ENCODE measurements at regions not wholly inside any gene's neighbourhood (a gene's known extent, or its start where the extent isn't known, plus 50 kb on each side); places are given as distances from the start of the nearest gene placed in this dataset.
"Not testable (repeated sequence)": the region's sequence is repeated elsewhere in the genome, so short reads cannot be mapped to it uniquely, and the experiment has no call there.

DNA sequence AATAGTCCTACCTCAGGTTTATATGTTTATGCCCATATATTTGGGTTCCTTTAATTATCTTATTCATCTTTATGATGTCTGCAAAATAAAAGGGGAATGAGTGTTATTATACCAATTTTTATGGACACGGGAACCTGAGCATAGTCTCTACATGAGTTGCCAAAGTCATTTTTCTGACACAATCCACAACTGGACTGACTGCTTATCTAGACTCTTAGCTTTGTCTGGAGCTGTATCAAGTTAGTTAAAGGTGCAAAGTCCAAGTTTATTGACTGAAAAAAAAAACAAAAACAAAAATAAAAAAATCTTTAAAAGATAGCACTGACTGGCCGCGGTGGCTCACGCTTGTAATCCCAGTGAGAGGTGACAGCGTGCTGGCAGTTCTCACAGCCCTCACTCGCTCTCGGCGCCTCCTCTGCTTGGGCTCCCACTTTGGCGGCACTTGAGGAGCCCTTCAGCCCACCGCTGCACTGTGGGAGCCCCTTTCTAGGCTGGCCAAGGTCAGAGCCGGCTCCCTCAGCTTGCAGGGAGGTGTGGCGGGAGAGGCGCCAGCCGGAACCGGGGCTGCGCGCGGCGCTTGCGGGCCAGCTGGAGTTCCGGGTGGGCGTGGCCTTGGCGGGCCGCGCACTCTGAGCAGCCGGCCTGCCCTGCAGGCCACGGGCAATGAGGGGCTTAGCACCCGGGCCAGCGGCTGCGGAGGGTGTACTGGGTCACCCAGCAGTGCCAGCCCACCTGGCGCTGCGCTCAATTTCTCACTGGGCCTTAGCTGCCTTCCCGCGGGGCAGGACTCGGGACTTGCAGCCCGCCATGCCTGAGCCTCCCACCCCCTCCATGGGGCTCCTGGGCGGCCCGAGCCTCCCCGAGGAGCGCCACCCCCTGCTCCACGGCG is 116.6 kb upstream of the MBNL1 start:
- DNase-seq (ENCODE audit: low read depth in 2 of 2): not testable (repeated sequence)

DNA sequence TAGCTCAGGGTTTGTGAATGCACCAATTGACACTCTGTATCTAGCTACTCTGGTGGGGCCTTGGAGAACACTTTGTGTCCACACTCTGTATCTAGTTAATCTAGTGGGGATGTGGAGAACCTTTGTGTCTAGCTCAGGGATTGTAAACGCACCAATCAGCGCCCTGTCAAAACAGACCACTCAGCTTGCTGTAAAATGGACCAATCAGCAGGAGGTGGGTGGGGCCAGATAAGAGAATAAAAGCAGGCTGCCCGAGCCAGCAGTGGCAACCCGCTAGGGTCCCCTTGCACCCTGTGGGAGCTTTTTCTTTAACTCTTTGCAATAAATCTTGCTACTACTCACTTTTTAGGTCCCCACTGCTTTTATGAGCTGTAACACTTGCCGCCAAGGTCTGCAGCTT is 115.6 kb upstream of the MBNL1 start:
- DNase-seq (ENCODE audit: low read depth in 2 of 2): not testable (repeated sequence)

DNA sequence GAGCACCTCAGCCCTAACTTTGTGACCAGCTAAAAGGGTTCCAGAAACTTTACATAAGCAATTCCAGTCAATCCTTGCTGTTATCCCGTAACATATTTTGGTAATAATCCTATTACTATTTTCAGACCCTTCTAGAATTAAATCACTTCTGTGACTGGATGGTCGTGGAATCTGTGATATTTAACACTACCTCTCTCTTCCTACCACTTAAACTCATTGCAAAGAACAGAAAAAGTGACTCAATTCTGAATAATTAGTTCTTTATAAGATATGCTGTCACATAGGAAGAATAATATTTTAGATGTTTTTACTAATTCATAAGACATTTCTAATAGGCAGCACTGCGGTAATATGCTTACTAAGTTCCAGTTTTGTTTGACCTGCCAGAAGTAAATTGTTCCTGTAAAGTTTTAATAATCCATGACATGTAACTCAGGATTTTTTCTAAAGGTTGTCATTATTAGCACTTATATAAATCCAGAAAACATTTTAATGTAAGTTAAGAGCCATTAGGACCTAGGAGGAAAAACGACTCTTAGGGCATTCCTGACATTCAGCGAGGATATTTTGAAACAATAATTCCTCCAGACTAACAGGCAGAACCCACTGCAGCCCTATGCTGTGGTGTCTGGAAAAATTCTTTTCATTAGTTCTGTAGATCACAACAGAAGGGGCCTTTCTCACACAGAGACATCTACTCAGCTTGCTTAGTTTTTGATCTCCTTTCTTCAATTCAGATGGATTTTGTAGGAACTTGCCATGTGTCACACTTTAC is 113.3 kb upstream of the MBNL1 start:
- no peak for DNase-seq (ENCODE audit: low read depth in 2 of 2)

DNA sequence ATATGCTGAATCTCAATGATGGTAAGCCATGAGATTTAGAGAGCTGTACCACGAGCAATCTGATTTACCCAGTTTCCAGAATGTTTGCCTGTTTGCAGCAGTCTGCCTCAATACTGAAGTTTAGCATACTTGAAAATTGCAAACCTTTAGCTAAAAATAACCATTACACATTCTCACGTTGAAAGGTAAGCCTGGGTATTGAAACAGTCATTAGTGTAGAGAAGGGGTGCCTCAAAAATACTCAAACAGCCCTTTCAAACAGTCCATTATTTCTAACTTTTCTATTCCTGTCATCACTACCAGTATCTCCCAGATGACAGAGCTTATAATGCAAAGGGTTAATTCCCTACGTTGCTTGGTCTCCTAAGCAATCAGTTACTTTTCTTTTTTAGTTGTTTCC is 111.8 kb upstream of the MBNL1 start:
- no peak for DNase-seq (ENCODE audit: low read depth in 2 of 2)

DNA sequence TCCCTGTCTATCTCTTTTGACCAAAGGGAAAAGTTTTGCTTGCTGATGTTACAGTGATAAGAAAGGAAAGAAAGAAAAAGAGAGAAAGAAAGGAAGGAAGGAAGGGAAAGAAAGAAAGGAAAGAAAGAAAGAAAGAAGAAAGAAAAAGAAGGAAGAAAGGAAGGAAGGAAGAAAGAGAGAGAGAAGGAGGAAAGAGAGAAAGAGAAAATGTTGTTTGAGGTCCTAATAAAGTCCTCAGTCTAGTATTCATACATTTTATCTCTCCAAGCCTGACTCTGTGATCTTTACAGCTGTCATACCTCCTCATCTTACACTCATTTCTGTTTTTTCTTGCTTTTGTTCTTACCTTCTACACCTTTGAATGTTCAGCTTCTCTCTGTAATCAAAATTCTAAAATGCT is 111.4 kb upstream of the MBNL1 start:
- DNase-seq (ENCODE audit: low read depth in 2 of 2): no peak

DNA sequence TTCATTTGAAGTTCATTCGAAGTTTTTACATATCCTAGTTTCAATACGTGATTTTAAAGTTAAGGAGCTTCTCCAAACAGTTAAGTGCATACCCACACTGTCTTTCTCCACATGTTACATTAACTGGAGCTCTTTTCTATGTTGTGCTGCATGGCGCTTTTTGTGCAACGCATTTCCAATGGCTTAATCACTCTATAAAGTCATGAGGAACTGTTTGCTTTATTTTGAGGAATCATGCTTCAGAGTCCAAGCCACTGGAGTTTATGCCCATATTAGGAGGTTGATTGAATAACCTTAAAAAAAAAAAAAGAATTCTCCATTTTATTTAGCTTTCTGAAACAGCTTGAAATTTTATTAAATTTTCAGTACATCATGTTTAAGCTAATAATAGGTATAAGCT is 109.4 kb upstream of the MBNL1 start:
- DNase-seq (ENCODE audit: low read depth in 2 of 2): no peak

DNA sequence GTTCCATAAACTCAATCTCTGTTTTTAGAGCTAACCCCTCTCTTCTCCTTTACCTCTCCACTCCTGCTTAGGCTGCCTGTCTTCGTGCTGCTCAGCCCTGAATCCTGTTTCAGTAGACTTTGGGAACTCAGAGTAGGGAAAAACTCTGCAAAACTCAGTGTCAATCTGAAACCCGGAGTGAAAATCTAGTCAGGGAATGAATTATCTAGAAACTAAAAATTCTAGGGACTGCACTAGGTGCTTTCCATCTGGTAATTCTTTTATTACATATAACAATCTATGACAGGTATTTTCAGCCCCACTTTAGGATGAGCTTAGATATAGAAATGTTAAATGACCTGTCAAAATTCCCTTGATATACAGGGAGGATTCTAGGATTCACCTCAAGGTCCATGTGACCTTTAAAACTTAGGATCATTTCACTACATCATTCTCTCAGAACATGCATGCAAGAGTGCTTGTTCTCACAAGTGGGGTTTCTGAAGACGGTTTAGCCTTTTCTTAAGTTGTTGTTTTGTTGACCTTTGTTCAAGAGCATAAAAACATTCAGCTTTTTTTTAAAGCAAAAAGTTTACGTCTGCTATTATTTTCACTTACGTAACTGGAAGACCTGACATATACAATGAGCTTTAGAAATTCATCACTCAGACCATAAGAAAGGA is 108.2 kb upstream of the MBNL1 start:
- no peak for DNase-seq (ENCODE audit: low read depth in 2 of 2)

DNA sequence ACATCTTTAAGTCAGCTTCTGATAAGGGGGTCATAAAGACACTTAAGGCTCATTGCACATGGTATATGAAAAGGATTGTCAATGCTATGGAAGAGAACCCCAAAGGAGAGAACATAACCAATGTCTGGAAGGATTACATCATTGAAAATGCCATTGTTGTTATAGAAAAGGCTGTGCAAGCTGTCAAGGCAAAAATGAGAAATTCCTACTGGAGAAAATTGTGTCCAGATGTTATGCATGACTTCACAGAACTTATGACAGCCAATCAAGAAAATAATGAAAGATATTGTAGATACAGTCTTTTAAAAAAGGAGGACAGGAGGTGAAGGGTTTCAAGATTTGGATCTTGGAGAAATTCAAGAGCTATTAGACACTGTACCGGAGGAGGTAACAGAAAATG is 96.3 kb upstream of the MBNL1 start:
- no peak for DNase-seq (ENCODE audit: low read depth in 2 of 2)

DNA sequence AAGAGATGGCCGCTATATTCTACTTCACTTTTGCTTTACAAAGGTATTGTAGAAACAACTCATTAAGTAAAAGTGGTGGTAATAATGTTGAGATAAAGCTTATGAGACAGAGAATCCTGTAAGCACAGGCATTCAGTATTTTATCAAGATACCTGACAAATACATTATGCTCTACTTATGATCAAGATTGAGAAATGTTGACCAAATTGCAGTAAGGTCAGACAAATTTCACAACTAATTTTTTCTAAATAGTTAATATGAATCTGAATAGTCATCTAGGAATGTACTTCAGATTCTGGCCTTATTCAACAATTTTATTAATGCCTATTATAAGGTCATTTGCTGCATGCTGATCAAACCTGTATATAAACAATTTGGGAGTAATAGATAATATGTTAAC is 95.1 kb upstream of the MBNL1 start:
- no peak for DNase-seq (ENCODE audit: low read depth in 2 of 2)

DNA sequence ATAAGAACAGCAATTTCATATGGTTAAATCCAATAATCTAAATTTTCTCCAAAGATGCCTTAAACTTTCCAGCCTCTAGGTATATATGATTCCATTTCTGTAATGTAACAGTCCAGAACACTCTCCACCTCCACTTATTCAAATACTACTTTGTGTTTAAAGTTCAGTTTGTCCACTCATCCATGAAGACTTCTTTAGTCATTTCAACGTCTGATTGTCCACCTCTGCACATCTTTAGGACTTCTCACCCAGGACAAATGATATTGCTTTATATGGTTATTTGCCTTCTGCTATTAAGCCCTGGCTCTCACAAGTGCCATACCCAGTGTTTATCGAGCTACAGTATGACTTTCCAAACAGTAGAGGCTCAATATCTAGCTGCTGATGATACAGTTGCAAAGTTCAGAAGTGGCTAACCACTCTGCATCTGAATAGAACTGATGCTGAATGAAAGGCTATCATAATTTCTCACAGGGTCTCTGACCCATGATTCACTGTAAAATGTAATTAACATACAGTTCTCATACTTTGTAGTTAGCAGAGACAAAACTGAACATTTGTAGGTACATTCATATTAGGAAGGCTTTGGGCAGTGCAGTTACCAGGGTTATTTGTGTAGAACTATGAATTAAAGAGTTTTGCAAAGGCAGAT is 93.7 kb upstream of the MBNL1 start:
- no peak for DNase-seq (ENCODE audit: low read depth in 2 of 2)

DNA sequence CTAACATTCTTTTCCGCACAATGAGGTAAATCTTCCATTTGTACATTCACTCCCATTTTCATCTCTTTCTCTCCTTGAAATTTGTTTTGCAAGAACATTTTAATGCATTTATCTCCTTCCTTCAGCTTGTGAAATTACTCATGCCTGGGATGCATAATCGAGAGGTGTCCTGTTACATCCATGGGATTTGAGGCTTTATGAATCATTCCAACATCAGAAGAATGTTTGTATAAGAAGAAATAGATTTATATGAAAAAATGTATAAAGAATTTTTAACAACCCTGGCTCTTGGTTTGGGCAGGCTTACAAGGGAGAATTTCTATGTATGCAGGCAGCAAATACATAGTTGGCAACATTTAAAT is 93.2 kb upstream of the MBNL1 start:
- no peak for DNase-seq (ENCODE audit: low read depth in 2 of 2)

DNA sequence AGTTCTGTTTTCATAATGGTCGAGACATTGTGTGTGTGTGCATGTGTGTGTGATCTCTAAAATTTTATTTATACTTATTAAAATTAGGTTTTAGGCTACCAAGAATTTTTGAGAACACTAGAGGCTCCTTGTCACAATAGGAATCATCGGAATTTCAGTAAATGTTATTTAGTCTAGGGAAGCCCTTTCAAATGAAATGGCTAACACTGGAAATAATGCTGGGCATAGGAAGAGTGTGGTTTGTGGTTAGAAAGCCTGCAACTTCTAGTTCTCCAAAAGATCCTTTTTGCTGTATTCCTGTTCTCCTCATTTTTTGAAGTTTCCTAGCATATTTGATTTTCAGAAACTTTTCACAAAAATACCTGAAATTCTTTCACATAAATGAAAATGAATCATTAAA is 92.5 kb upstream of the MBNL1 start:
- no peak for DNase-seq (ENCODE audit: low read depth in 2 of 2)

DNA sequence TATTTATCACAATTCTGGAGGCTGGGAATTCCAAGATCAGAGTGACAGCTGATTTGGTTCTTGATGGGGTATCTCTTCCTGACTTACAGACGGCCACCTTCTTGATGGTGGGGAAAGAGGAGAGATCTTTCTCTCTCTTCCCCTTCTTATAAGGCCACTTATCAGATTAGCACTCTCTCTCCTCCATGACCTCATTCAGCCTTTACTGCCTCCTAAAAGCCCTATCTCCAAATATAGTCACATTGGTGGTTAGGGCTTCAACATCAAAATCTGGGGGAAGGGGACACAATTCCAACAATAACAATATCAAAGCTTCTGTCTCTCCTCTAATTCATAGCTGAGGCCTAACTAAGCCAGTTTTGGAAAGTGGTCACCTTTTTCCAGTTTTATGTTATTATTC is 91.7 kb upstream of the MBNL1 start:
- no peak for DNase-seq (ENCODE audit: low read depth in 2 of 2)

DNA sequence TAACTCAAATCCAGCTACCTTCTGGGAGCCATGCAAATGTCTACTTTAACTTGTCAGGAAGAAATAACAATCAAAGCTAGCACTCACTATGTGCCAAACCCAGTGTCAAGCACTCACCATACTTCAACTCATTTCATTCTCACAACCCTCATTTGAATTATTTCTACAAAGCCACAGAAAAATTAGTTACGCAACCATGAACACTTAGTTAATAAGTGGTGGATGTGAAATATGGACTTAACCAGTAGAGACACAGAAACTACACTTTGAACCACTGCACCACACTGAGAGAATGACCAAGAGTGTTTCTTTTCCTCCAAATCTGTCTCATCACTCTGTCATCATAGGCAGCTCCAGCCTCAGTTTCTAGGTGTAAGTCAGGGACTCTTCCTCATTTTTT is 91.0 kb upstream of the MBNL1 start:
- DNase-seq (ENCODE audit: low read depth in 2 of 2): no peak

DNA sequence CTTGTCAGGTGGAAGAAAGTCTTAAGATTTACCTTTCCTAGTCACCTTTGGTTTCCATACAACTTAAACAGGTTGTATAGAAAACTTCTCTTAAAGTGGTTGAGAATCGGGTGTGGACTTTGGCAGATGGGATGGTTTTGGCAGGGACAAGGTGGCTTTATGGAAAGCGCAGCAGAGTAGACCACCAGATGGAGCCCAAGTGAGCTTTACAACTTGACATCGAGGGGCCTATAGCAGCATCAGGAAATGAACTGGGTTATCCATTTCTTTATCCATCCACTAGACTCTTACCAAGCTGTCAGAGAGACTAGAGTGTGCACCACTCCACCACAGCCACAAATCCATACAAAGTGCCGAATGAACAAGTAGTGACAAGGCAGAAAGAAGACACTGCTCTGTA is 85.3 kb upstream of the MBNL1 start:
- peak; percentile 16 to 51 for DNase-seq (ENCODE audit: low read depth in 2 of 2)

DNA sequence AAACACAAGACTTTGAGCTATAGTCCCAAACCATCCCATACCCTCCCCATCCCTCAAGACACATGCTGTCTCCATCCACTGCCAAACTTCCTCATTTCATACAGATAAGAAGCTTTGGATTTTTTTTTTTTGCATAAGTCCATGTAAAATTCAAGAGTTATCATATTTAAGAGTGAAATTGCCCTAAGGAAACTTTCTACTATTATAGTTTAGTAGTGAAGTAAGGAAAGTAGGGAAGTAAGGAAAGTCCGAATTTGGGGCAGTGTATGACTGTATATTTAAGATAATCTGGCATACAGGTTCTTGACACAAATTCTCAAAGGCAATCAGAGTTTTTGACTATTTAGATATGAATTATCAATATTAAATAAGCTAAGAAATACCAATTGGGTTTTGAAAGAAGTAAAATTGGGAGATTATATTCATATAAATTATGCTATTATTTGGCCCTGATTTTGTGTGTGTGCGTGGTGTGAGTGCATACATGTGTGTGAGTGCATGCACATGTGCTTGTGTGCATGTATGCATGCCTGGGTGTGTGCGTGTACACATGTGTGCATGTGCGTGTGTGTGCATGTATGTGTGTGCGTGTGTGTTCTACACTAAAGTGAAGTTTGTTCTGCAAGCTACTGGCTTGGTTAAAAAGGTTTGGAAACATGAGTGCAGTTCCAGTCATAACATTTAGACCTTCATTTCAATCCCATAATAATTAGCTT is 83.6 kb upstream of the MBNL1 start:
- no peak for DNase-seq (ENCODE audit: low read depth in 2 of 2)

DNA sequence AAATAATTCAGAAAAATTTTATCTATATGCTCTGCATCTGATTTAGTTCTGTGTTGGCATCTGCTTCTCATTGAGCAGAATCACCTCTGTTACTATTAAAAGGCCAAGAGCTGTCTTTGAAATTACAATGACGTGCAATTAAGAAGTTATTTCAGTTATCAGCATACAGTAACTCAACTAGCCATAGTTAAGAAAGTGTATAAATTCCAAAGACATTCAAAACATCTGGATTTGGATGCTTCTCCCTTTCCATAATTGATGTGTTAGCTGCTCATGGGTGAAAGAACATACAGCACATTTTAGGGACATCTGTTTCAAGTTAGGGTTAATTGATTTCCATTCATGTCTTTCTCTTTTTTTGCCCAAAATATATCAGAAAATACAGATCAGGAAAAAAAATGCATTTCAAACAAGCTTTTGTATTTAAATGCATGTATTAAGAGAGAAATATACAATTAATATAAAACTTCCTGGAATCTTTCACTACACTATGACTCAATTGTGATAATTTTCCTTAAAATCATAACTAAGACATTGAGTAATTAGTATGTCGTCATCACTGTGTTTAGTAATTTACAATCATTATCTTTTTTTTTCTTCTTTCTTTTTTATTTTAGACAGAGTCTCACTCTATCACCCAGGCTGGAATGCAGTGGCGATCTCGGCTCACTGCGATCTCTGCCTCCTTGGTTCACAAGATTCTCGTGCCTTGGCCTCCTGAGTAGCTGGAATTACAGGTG is 82.7 kb upstream of the MBNL1 start:
- DNase-seq (ENCODE audit: low read depth in 2 of 2): no peak

DNA sequence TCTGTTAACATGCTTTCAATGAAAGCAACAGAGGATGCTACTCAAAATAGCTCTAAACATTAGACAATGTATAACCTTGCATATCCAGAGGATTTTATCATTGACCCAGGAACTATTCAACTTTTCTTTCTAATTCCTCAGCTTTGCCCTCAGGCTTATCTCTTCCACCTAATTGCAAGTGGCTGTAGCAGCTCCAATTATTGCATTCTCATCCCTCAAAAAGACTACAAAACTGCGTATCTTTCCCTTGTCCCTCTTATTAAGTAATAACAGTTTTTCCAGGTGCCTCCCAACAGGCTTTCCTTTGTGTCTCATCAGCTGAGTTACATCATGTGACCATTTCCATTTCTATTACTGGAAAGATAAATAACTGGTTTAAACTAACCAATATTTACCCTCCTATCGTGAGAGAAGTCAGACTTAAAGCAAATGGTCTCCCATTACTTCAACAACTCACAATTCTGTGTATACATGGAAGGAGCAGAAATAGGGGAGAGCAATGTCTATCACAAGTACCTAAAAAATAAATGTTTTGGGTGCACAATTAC is 78.0 kb upstream of the MBNL1 start:
- DNase-seq (ENCODE audit: low read depth in 2 of 2): no peak

DNA sequence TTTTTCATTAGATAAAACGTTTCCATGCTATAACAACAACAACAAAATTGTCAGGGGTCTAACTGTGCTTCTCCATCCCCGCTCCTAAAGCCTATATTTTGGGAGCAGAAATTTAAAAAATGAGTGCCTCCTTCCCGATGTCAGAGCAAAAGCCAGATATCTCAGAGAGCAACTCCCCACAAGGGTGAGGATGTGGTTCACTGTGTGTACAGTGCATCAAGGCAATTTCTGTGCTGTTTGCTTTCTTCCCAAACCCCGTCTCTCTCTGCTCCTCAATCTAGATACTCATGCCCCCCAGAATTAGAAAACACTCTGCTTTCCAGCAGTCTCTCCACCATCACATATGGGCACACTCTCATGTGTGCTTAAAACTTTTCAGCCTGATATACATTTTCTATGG is 76.7 kb upstream of the MBNL1 start:
- DNase-seq (ENCODE audit: low read depth in 2 of 2): no peak

DNA sequence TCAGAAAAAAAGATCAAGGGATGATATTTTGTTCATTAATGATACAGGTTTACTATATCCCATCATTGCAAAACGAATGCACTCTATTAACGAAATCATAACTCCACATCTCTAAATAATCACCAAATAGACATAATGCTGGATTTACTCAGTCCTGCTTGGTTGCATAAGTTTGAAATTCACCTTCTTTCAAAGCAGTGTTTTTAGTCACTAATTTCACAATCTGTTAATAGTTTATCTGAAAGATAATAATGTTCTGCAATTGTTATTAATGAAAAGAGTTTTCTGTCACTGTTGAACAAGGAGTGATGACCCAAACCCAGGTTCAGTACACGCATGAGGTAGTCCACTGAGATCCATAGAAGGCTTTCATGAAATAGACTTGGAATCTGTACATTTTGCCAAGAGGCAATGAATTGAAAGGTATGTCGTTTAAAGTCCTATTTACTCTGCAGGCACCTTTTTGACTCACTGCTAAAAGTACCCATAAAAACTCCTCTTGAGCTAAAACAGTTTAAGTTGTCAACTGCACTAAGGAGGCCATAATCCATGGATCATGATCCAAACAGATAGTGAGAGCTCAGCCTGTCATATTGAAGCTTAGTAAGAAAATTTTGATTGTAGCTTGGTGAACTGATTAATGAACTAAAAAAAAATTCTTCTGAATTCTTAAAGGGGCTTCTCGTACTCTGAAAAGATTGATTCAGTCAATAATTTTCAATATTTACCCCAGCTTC is 75.6 kb upstream of the MBNL1 start:
- no peak for DNase-seq (ENCODE audit: low read depth in 2 of 2)
